NCI-H526 (cell line): ENCODE measurements at regions not wholly inside any gene's neighbourhood (a gene's known extent, or its start where the extent isn't known, plus 50 kb on each side); places are given as distances from the start of the nearest gene placed in this dataset.
"Not testable (repeated sequence)": the region's sequence is repeated elsewhere in the genome, so short reads cannot be mapped to it uniquely, and the experiment has no call there.

Experiments
- DNase-seq, 2 experiments: peaks; one replicate each; lab custom pipeline; 2025; lab: John Stamatoyannopoulos, UW

DNA sequence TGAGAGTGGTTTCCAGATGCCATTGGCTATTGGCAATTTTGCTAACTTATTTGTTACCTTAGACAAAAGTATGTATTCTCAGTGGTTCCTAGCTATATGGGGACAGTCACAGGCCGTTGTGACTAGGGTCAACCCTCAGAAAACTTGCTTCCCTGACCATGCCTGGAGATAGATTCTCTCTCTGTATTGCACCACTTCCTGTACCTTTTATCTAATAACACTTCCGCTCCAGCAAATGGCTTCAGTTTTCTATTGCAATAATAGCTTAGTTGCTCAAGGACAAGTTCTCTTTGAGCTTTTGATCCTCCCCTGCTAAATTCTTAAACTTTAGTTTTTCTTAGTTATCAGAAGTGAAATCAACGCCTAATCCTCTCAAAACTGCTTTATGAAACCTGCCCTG, 338.0 kb downstream of the RMST start:
- no peak for DNase-seq

DNA sequence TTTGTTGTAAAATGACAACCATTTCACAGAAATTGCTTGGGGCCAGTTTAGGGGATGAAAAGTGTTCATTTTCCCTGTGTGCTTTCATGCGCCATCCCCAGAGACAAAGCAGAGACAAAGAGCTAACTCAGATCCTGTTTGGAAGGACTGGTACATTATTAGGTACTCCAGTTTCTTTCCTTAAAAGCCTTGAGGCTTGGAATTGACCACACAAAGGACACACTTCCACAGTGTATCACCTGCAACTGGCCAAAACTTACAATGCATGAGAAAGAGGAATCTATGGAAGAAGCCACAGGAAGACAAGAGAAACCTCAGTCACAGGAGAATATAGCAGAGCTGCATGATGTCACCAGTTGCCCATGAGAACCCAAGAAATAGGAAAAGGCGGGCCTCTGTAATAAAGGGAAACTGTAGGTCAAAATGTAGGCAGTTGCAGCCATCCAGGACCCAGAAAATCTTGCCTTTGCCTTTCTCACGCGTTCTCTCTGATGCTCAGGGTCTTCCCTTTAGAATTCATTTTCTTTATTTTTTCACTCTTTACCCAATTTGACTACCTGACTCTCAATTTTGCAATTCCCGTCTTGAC, 339.0 kb downstream of the RMST start:
- DNase-seq, result no peak

DNA sequence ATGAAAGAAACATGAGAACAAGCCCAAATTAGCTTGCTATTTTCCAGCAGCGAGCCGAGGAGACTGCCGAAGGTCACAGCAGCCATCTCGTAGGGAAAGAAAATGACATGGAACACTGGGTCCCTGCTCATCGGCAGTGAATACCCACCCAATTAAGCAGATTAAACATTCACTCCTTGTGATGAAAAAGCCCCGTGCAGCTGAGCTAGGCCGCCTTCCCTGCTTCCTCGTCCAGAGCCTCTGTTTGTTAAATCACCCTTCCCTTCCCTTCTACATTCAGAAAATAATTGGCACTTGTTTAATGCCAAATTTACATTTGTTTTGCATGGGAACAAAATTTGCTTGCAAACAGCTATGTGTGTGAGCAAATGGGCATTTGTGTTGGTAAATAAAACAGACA, 342.5 kb downstream of the RMST start:
- DNase-seq, result peak; percentile 91 to 95

DNA sequence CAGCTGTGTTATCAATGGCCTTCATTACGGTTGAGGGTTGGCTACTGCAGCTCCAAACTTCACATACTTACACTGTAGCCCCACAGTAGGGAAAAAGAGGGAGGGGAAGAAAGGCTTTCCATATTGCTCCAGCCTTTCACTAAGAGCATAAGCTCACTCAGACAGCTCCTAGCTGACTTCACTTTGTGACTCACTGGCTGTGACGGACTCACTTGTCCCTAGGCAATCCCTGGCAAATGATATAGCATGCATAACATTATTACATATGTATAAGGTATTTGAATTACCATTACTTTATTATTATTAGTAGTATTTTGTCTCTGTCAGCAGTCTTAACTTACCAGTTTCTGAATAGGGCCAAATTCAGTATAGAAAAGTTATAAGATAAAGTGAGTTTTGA, 350.7 kb downstream of the RMST start:
- no peak for DNase-seq

DNA sequence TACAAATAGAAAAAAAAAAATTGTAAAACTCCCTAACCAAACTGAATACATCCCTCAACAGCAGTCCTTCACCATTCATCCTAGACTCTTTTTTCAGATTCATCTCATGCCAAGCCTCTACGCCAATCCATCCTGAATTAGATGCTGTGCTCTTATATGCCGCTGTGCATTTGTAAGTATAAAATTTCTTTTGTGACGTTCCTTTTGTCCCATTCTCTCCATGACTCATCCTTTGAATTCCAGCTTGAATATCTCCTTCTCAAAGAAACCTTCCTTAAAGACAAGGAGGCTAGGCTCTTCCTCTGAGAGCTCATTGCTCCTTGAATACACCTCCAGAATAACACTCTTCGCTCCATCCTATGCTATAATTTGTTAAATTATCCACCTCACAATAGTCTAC, 359.2 kb downstream of the RMST start:
- DNase-seq, result no peak

DNA sequence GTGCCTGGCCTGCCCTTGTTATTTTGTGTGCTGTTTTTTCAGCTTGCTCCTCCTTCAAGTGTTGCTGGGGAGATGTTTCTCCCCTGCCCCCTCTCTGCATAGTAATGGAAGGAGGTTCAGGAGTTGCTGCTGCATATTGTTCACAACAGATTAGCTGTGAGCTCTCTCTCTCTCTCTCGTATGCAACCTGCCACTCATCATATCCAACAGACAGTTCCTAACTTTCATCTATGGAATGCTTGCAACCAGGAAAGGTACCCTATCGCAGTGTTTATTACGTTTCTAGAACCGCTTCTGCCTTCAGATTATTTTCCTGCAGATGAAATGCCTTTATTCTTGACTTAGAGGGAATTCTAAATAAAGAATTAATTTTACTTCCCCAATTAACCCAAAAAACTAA, 372.9 kb downstream of the RMST start:
- no peak for DNase-seq

DNA sequence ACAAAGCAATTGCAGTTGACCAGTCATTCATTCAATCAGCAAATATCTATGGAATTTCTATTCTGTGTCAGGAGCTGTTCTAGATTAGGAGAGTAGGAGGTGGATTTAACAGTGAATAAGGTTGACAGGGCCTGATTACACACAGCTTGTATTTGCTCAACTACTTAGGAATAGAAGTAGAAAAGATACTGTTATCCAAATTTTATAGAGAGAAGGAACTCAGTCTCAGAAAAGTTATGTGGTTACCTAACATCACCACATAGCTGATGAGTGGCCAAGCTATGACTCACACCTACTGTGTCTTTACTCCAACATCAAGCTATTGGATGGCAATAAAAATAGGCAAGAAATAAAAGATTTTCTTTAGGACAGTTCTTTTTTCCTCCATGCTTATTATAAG, 374.8 kb downstream of the RMST start:
- no peak for DNase-seq

DNA sequence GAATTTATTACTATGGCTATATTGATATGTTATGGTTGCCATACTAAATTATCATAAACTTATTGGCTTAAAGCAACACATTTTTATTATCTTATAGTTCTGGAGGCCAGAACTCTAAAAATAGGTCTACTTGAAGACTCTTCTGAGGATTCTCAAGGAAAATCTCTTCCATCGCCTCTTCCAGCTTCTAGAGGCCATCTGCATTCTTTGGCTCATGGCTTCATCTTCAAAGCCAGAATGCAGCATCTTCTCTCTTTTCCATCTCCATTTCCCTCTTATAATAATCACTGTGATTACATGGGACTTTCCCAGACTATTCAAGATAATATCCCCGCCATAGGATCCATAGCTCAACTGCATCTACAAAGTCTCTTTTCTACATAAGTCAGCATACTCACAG, 385.4 kb downstream of the RMST start:
- DNase-seq, result no peak

DNA sequence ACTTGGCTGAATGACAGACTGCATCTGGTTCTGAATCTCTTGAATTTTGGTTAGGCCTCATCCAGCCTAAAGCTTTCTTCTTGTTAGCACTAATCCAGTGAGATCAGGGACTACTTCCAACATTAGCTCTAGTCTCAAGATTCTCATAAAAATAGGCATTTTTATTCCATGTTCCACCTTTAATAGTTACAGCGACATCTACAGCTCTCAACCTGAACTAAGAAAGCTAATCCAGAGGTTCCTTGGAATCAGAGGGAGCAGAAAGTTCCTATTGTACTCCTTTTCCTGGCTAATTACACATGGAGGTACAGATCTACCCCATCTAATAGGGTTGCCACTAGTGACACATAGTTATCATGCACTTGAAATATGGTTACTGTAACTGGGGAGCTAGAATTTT, 391.9 kb downstream of the RMST start:
- no peak for DNase-seq

DNA sequence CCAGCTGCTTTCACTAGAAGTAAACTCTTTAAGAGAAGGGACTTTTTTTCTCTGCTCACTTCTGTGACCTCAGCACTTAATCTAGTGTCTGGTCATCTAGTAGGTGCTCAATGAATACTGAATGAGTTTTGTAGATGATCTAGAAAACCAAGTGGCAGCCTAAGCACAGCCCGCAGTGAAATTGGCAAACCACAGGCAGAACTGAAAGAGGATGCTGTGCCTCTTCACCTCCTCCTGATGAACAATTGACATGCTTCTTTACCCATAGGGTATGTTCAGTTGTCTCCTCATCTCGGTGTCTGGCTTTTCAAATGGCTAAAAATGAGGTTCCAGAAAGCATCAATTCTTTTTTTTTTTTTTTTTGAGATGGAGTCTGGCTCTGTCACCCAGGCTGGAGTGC, 399.5 kb downstream of the RMST start:
- DNase-seq, result no peak

DNA sequence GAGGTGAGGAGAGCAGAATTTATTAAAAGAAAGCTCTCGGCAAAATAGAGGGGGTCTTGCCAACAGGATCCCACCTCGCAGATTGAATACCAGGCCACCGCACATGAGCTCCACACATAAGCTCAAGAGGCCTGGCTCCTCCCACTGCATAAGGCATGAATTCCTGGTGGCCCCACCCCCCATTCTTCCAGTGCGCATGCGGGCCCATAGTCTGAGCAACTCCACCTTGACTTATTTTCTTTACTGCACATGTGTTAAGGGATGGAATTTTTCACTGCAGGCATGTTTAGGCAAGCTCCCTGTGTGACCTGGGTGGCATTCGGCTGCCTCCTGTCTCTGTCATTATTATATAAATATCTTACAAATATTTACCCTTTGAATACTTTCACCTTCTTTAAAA, 412.5 kb downstream of the RMST start:
- peak in 1 of 2 experiments; percentile 21 for DNase-seq

DNA sequence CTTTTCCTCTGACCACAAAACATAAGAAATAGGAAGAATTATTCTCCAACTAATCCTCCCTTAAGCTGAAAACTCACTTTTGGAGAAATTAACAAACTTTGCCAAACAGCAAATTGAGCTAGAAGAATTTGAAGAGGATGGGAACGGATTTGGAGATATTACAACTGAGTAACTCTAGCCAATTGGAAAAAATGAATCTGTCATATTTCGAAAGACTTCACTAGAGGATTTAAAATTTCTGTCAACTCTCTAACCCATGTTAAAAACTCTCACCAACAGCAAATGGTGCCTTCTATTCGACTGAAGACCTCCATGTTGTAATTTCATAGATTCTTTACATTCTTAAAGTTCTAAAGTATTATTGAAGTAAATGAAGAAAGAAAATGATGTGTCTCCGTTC, 414.2 kb downstream of the RMST start:
- DNase-seq, result no peak

DNA sequence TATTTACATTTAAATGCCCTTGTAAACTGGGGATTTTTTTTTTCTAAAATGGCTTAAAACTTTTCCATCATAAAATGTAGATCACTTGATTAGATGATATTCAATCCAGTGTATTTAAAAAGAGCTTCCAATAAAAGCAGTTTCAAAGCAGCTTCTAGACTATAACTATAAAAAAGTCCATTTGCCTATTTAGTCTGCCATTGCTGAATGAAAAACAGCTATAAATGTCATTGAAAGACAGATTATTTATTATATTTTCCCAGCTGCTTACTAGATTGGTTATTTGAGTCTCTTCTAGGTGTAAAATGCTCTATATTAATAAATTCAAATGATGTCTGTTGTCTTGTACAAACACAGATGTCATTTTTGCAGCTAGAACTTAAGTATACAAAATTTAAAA, 414.8 kb downstream of the RMST start:
- DNase-seq, result peak; percentile 14 to 36

DNA sequence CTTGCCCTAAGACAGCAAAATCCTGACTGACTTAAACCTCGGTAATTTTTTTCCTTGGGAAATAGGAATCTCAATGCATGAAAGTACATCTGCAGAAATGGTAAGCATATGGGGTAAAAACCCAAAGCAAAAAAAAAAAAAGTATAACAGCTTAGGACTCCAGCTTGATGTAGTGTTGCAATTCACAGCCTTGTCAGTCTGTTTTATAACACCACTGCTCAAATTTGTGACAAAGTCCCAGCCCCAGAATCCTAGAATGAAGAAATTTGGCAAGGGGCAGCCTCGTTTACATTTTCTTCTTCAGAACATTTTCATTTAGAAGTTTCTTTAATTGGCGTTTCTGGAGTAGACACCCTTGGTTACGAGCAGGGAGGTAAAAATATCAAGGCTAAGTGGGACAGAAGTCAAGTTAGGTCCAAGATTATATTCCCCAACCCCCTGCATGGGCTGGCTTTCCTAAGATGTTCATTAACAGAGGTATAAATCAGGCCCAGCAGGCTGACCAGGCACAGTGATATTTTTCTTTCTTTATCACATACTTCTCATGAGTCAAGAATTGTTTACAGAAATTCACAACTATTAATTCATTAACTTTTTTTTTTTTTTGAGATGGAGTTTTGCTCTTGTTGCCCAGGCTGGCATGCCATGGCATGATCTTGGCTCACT, 424.0 kb downstream of the RMST start:
- DNase-seq, result no peak

DNA sequence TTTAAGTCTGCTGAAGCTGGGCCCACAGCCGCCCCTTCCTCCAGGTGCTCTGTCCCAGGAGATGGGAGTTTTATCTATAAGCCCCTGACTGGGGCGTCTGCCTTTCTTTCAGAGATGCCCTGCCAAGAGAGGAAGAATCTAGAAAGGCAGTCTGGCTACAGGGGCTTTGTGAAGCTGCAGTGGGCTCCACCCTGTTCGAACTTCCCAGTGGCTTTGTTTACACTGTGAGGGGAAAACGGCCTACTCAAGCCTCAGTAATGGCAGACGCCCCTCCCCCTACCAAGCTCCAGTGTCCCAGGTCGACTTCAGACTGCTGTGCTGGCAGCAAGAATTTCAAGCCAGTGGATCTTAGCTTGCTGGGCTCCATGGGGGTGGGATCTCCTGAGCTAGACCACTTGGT, 435.3 kb downstream of the RMST start:
- not testable (repeated sequence) for DNase-seq

DNA sequence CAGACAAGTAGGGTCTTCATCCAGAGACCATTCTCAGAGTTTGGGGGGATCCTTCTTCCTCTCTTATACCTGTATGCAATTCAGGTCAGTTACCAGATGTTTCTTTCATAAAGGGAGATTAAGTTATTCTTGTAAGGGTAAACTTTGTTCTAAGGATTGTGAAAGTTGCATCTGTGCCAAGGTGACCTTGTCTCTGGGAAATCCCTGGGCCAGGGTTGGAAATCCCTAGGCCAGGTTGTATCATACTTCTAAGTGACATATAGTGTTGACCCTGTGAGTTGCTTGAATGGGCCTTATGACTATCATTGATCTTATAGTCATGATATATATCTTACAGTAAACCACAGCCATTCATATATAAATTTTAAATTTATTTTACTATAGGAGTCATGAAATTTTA, 436.9 kb downstream of the RMST start:
- DNase-seq, result no peak

DNA sequence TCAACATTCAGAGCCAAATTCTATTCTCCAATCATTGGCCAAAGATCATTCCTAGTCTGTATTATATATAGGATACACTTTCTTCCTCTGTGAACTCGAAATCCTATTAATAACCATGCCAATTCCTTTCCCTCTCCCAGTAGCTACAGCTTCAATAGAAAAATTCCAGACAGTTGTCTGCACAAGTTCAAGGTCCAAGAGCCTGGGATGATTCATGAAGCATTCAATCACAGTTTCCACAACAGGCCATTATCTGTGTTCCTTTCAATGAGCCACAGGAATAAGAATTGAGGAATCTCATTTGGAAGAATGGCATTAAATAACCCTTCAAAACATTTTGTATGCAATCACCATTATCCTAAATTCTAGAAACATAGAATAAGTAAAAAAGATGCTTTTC, 437.4 kb downstream of the RMST start:
- no peak for DNase-seq

DNA sequence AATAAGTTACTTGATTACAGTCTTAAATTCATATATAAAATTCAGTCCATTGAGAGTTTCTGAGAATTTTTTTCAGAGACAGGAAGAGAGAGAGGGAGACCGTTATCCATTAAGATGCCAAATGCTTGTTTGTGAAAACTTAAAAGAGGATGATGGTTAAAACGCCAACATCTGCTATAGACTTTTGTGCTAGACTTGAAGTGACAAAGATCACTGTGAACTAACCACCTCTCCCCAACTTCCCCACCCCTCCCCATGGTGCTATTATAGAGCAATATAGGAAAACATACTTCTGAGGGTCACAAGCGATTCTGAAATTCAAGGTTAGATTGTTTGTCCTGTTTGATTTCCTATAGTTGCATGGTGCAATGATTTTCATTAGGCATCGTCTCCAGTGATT, 440.8 kb downstream of the RMST start:
- DNase-seq, result no peak

DNA sequence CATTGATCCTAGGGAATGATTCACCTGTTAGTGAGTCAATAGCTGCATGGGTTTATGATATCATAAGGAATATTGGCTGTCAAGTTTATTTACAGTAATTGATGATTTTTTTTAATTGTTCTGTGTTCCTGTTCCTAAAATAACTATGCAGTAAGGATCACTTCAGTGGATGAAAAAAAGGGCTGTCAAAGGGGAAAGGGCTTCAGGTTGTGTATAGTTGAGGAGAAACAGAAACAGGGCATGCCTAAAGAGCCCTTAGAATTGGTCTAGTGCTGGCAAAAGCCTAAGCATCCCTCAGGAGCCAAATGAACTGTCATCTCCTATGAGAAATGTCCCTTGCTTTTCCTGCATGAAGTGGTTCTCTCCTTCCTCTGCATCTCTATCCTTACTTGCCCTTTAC, 444.9 kb downstream of the RMST start:
- no peak for DNase-seq

DNA sequence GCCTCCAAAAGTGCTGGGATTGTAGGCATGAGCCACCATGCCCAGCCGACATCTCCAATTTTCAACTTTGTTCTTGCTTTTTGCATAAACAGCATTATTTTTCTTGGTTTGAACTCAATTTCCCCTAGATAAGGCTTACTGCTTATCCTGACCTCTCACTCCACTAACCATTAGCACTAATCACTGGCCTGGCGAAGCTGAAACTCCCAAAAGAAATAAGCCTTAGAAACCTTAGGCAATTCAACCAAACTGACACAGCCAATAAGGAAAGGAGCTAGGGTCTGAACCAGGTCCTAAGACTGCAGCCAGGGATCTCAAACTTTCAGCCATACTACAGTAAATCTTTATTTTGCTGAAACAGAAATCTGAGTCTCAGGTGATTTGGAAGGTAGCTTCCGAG, 448.0 kb downstream of the RMST start:
- DNase-seq, result no peak

DNA sequence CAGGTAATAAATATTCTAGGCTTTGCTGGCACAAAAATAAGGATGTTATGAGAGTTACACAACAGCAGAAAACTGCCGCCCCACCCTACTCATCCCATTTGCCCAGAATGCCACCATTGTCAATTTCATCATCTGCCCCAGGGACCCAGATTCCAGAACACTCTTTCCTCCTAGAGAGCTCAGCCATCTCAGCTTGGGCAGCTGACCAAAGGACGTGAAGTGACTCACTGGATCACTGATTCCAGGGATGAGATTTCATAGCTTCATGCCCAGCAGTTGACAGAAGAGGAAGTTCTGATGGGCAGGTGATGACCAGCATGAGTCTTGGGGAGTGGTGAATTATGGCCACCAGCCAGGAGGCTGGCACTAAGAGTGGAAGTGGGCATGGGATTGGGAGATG, 450.3 kb downstream of the RMST start:
- no peak for DNase-seq

DNA sequence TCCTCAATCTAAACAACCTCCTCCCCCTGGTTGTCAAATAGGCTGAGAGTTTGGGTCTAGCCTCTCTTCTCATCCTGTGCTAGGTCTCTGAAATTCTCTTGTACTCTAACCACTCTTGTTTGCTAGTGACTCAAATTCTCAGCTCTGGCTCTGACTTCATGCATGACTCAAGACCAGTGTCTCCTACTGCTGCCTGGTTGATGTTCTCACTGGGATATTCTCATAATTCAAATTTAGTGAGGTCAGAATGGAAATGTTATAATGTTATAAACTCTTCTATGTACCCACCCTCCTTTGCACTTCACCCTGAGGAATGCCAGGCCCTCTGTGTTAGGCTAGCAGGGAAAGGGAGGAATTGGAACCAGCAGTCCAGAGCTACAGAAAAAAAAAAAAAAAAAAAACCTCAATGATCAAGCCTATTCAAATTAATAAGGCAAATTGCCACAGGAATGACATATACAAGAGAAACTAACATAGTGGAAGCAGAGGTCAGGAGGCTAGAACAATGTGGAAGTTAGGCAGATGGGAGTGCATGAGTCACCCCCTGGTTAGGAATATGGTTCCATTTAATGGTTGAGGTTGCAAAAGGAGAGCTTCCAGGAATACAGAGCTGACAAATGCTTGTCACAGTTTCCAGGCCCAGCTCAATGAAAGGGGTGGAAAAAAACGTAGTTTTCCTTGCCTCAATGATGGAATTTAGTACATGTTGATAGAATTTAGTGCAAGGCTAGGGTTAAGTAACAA, 459.5 kb downstream of the RMST start:
- peak in 1 of 2 experiments; percentile 2 for DNase-seq

DNA sequence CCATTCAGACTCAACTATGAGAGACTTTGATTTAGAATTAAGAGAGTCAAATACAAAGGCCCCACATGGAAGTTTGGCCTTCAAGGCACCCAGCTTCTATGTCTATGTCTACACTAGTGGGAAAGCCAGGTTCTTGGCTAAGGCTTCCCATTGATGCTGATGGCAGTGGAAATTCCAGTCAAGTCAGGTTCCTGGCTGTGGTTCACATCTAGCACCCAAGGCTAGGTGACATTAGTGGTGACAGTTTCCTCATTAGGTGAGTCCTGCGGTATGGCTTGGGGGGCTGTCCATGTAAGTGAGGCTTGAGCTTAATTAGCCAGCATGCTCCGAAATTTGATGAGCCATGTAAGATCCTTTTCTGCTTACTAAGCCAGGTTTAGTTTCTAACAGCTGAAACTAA, 460.9 kb downstream of the RMST start:
- DNase-seq, result no peak

DNA sequence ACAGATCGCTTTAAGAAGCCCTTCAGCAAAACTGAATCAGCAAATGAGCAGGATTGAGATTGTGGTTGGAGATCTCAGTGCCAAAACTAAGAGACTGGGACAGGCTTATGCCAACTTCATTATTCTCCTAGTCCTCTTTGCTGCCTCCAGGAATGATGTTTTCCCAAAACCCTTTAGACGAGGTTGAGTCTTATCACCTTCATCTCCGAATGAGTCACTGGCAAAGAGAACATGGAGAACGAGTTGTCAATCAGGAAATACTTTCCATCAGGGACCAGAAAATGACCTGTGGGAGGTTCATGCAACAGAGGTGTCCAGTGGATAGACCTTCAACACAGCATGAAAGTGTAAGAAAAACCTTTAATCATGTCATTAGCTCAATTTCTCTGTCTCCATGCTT, 461.5 kb downstream of the RMST start:
- no peak for DNase-seq
